HL-60 (cell line): ENCODE measurements at regions not wholly inside any gene's neighbourhood (a gene's known extent, or its start where the extent isn't known, plus 50 kb on each side); places are given as distances from the start of the nearest gene placed in this dataset.

Experiments
- CTCF ChIP-seq: IDR thresholded peaks from one replicate; pipeline ENCODE4 v1.5.1; 2011; ENCODE audit warnings: low read length, control low read depth, inconsistent platforms; ENCODE audit not compliant: insufficient read depth
- GABPA ChIP-seq: IDR thresholded peaks from 2 replicates; pipeline ENCODE4 v1.6.1; 2012; ENCODE audit warnings: low read depth
- POLR2AphosphoS5 ChIP-seq: IDR thresholded peaks from 2 replicates; pipeline ENCODE4 v1.6.1; 2012; ENCODE audit warnings: low read depth
- REST ChIP-seq: IDR thresholded peaks from 2 replicates; pipeline ENCODE4 v1.6.1; 2012; ENCODE audit warnings: low read depth; ENCODE audit not compliant: insufficient replicate concordance
- SPI1 ChIP-seq: IDR thresholded peaks from 2 replicates; pipeline ENCODE4 v1.6.1; 2012; ENCODE audit warnings: low read depth, mild to moderate bottlenecking, borderline replicate concordance

DNA sequence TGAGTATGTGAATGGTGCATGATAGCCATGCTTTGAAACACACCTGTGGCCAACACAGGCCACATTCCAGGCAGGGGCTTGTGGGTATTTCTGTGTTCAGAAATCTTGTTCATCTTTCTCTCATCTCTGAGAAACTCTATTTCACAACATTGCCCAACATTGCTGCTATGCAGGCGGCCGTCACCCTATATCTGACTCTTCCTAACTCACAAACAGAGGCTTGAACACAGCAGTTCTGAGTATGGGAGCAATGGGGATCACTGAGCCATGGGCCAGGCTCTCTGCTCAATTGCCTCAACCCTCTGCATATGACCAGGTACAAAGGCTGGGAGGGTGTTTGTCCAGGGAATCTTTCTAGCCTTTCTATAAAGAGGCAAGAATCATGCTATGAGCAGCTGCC is 259.9 kb downstream of the BUD13 start:
- TF ChIP-seq CTCF, result no peak
- TF ChIP-seq POLR2AphosphoS5, result no peak
- no peak for TF ChIP-seq REST
- TF ChIP-seq GABPA, result no peak
- TF ChIP-seq SPI1, result no peak
